HG02973 (cell line): ENCODE measurements at regions not wholly inside any gene's neighbourhood (a gene's known extent, or its start where the extent isn't known, plus 50 kb on each side); places are given as distances from the start of the nearest gene placed in this dataset.
"Not testable (repeated sequence)": the region's sequence is repeated elsewhere in the genome, so short reads cannot be mapped to it uniquely, and the experiment has no call there.

Experiments
- ATAC-seq: cut with Tn5 transposase; IDR thresholded peaks from one replicate; pipeline ENCODE4 v1.9.1; 2021; ENCODE audit warnings: moderate library complexity; ENCODE audit not compliant: unreplicated experiment

- ATAC-seq = no peak
Measured at GRCh38 chr1:37310064-37310463, 164.3 kb upstream of the ZC3H12A start.

- ATAC-seq = no peak
Measured at GRCh38 chr1:37315371-37315846, 159.0 kb upstream of the ZC3H12A start.

- no peak for ATAC-seq
Measured at GRCh38 chr1:37317870-37318467, 156.4 kb upstream of the ZC3H12A start.

- ATAC-seq = no peak
Measured at GRCh38 chr1:37318490-37318889, 155.9 kb upstream of the ZC3H12A start.

GRCh38 chr1:37319284-37319683, 155.1 kb upstream of the ZC3H12A start:
- no peak for ATAC-seq

- no peak for ATAC-seq
Measured at GRCh38 chr1:37323486-37324377, 150.6 kb upstream of the ZC3H12A start.

- no peak for ATAC-seq
Measured at GRCh38 chr1:37325010-37325409, 149.4 kb upstream of the ZC3H12A start.

- no peak for ATAC-seq
Measured at GRCh38 chr1:37325509-37326437, 148.6 kb upstream of the ZC3H12A start.

GRCh38 chr1:37332126-37332525, 142.3 kb upstream of the ZC3H12A start:
- no peak for ATAC-seq

GRCh38 chr1:37338658-37339057, 135.7 kb upstream of the ZC3H12A start:
- no peak for ATAC-seq

GRCh38 chr1:37342736-37343135, 131.6 kb upstream of the ZC3H12A start:
- ATAC-seq = no peak

- ATAC-seq = no peak
Measured at GRCh38 chr1:37347104-37347649, 127.2 kb upstream of the ZC3H12A start.

- no peak for ATAC-seq
Measured at GRCh38 chr1:37353871-37354270, 120.5 kb upstream of the ZC3H12A start.

- ATAC-seq = no peak
Measured at GRCh38 chr1:37354876-37355650, 119.3 kb upstream of the ZC3H12A start.

- no peak for ATAC-seq
Measured at GRCh38 chr1:37358992-37359391, 115.4 kb upstream of the ZC3H12A start.

- ATAC-seq = no peak
Measured at GRCh38 chr1:37360011-37360410, 114.4 kb upstream of the ZC3H12A start.

- ATAC-seq = no peak
Measured at GRCh38 chr1:37362594-37363385, 111.6 kb upstream of the ZC3H12A start.

- no peak for ATAC-seq
Measured at GRCh38 chr1:37363535-37363934, 110.8 kb upstream of the ZC3H12A start.

GRCh38 chr1:37368665-37369315, 105.6 kb upstream of the ZC3H12A start:
- not testable (repeated sequence) for ATAC-seq
